GM12872 (cell line): ENCODE measurements at regions not wholly inside any gene's neighbourhood (a gene's known extent, or its start where the extent isn't known, plus 50 kb on each side); places are given as distances from the start of the nearest gene placed in this dataset.

ENCODE experiments used
- TF ChIP-seq, protein P1 (sequence below): IDR thresholded peaks from 3 replicates; pipeline ENCODE4 v1.5.1; 2011; ENCODE audit warnings: low read depth, mild to moderate bottlenecking, low read length, moderate library complexity; ENCODE audit not compliant: insufficient read depth

DNA sequence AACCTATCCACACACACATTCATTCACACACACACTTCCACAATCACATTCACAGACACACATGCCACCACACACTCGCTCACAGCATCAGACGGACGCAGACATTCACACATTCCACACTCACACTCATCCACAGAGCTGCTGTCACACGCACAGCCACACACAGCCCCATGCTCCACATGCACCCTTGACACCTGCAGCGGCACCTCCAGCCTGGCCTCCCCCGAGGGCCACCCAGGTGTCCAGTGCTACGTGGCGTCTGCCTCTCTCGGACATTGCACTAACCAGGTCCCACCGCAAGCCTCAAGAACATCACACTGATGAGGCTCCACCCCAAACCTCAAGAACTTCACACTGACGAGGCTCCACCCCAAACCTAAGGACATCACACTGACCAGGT is 155.2 kb downstream of the RBFOX3 start:
- TF ChIP-seq, protein P1, sequence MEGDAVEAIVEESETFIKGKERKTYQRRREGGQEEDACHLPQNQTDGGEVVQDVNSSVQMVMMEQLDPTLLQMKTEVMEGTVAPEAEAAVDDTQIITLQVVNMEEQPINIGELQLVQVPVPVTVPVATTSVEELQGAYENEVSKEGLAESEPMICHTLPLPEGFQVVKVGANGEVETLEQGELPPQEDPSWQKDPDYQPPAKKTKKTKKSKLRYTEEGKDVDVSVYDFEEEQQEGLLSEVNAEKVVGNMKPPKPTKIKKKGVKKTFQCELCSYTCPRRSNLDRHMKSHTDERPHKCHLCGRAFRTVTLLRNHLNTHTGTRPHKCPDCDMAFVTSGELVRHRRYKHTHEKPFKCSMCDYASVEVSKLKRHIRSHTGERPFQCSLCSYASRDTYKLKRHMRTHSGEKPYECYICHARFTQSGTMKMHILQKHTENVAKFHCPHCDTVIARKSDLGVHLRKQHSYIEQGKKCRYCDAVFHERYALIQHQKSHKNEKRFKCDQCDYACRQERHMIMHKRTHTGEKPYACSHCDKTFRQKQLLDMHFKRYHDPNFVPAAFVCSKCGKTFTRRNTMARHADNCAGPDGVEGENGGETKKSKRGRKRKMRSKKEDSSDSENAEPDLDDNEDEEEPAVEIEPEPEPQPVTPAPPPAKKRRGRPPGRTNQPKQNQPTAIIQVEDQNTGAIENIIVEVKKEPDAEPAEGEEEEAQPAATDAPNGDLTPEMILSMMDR, result no peak

DNA sequence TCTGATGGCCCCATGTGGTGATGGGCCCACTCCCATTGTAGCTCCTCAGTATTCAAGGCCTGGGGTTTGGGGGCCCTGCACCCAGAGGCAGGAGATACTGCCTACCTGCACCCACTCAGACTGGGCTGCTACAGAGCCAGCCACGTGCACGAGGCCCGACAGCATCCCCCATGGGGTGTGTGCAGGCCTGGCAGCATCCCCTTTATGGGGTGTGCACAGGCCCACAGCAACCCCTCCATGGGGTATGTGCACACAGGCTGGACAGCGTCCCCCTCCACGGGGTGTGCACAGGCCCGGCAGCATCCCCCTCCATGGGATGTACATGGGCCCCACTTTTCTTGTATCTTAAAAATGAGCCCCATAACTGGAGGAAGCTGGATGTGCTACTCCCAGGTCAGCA is 156.0 kb downstream of the RBFOX3 start:
- TF ChIP-seq, protein P1, result no peak

DNA sequence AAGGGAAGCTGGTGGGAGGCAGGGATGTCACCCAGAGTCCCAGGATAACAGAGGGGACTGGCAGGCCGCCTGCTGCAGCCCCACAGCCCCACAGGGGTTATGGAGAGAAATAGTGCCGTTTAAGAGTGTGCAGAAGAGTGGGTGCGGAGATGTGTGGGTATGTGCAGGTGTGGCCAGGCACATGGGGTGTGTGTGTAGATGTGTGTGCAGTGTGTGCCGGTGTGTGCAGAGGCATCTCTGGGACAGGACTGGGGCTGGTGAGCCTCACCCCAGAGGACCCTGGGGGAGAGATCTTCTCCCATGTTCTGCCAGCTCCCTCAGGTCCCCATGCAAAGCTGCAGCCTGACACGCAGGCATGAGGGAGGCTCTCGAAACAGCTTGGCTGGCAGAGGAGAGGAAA is 157.4 kb downstream of the RBFOX3 start:
- TF ChIP-seq, protein P1, result no peak

DNA sequence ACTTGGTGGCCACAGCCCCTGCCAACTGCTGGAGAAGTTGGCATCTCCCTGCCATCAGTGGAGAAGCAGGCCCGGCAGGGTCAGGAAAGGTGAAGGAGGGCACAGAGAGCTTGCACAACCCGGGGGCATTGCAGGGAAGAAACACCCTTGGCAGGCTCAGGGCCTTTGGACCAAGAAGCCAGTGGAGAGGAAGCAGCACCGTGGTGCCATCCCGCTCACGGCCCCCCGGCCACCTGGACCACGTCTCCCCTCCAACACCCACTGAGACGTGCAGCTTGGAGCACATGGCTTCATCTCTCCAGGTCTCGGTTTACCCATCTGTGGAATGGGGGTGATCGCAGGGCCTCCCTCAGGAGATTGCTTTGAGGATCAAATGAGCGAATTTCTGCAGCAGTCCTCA is 158.1 kb downstream of the RBFOX3 start:
- TF ChIP-seq, protein P1, result no peak

DNA sequence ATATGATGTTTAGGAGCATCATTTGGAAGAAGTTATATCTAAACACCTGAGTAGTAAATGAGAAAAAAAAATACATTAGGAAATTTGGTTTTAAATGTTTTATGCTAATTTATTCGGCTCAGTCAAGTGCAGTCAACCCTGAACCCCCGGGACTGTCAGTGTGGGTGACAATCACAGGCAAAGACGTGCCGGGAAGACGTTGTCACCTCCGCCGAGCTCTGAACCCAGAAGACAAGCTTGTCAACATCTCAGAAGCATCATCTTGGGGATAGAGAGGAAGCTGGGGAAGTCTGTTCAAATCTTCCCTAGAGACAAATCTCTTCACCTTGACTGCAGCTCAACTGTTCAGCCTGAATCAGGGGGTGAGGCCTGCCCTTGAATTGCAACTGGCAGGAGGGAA is 159.7 kb downstream of the RBFOX3 start:
- TF ChIP-seq, protein P1, result no peak

DNA sequence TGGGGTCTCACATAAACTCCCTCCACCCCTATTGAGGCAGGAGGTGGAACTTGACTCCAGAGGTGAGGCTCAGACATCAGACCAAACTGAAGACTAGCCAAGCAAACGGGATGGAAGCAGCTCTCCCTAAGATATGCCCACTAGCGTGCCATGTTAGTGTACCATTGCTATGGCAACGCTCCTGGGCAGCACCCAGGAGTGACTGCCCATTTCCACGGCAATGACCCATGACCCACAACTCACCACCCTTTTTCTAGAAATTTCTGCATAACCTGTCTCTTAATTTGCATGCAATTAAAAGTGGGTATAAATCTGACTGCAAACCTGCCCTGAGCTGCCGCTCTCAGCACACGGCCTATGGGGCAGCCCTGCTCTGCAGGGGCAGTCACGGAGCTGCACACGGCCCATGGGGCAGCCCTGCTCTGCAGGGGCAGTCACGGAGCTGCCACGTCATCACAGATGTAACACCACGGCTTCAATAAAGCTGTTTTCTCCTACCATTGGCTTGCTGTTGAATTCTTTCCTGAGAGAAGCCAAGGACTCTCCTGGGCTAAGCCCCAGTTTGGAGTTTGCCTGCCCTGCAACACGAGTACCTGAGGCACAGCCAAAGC is 164.3 kb downstream of the RBFOX3 start:
- TF ChIP-seq, protein P1, result no peak

DNA sequence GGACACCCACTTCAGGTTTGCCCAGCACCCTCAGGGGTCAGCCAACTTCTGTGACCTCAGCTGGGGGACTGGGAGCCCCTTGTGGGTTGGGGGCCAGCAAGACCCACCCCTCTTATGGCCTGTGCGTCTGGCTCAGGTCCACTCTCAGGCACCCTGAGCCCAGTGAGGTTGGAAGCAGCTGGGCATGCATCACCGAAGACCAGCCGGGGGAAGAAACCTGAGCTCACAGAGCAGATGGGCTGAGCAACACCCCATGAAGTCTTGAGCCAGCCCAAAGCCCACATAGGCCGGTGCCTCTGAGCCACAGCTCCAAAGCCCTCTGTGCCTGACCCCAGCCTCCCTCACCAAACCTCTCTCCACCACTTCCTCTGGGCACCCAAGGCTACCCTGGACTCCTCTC is 166.7 kb downstream of the RBFOX3 start:
- TF ChIP-seq, protein P1, result no peak

DNA sequence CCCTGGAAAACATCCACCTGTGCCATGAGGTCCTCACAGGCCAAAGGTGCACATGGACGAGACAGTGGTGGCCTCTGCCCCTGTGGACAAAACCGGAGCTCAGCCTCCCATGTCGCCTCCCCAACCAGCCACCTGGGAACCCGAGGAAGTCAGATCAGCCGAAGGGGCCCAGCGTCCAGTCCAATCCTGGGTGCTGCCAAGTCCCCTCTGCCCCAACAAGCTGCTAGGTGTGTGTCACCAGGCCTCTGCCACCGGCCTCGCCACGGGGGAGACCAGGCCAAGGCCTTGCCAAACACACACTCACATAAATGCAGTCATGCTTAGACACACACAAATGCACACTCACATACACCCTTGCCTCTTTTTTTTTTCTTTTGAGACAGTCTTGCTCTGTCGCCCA is 167.8 kb downstream of the RBFOX3 start:
- TF ChIP-seq, protein P1, result no peak
